Right lobe of liver (tissue), 4 donors: ENCODE measurements at regions not wholly inside any gene's neighbourhood (a gene's known extent, or its start where the extent isn't known, plus 50 kb on each side); places are given as distances from the start of the nearest gene placed in this dataset.

Experiments used
- CTCF ChIP-seq, 4 donors: fragments of 200-600 bp in 3 of 4; fragments of 450-650 bp in 1 of 4; IDR thresholded peaks; one replicate each; pipeline versions ENCODE4 v1.5.1 to v1.8.0; 2016 to 2022; ENCODE audit warnings: antibody characterized with exemption in 4 of 4, mild to moderate bottlenecking in 2 of 4
- POLR2A ChIP-seq: fragments of 450-650 bp; IDR thresholded peaks from one replicate; pipeline ENCODE4 v1.6.1; 2017; ENCODE audit warnings: antibody characterized with exemption, mild to moderate bottlenecking
- donor health status: DM: no; HTN: no; CAD: no.
- donor health status: DM: no; HTN: no; CAD: no.
- donor health status: DM: no; HTN: yes; CAD: no.

GRCh38 chr2:239460780-239461179 is 60.0 kb upstream of the HDAC4 start:
- TF ChIP-seq CTCF (IDR thresholded peaks at IDR 0.05) = no peak
- no peak for TF ChIP-seq POLR2A
